Activated T-helper 17 cell treated with anti-CD3 and anti-CD28 coated beads, Interleukin-2, amount 50 U/mL, for 72 hours (primary cell): ENCODE measurements at regions not wholly inside any gene's neighbourhood (a gene's known extent, or its start where the extent isn't known, plus 50 kb on each side); places are given as distances from the start of the nearest gene placed in this dataset.
"Not testable (repeated sequence)": the region's sequence is repeated elsewhere in the genome, so short reads cannot be mapped to it uniquely, and the experiment has no call there.

Source experiments
- ATAC-seq: fragments of 150-1000 bp; cut with Tn5 transposase; replicated peaks from 2 replicates; pipeline ENCODE4 v1.10.0; 2021; ENCODE audit warnings: mild to moderate bottlenecking, moderate library complexity
- H3K27ac Mint-ChIP-seq: one replicate; pipeline ENCODE4 v1.8.0; 2022; ENCODE audit warnings: mixed read lengths
- H3K27me3 Mint-ChIP-seq: one replicate; pipeline ENCODE4 v1.8.0; 2022; ENCODE audit warnings: mixed read lengths
- H3K36me3 Mint-ChIP-seq: one replicate; pipeline ENCODE4 v1.8.0; 2022; ENCODE audit warnings: low read depth, mild to moderate bottlenecking, mixed read lengths
- H3K4me1 Mint-ChIP-seq: one replicate; pipeline ENCODE4 v1.8.0; 2022; ENCODE audit warnings: mixed read lengths
- H3K4me3 Mint-ChIP-seq: one replicate; pipeline ENCODE4 v1.8.0; 2022; ENCODE audit warnings: mild to moderate bottlenecking, mixed read lengths
- H3K9me3 Mint-ChIP-seq: one replicate; pipeline ENCODE4 v1.8.0; 2022; ENCODE audit warnings: mixed read lengths

- Mint-ChIP-seq H3K4me1 (no peaks in the 10 kb centered on the region), H3K36me3 (no peaks in the 10 kb centered on the region), H3K9me3 (no peaks in the 10 kb centered on the region), H3K27ac (no peak overlapping the region), H3K27me3 (peaks cover 15% of the 10 kb centered on the region), H3K4me3 (no peak overlapping the region)
- no peak for ATAC-seq
These were observed 63.3 kb upstream of the ARHGAP29 start for GRCh38 chr1:94300731-94301130.

GRCh38 chr1:94299627-94300553, 62.5 kb upstream of the ARHGAP29 start:
- Mint-ChIP-seq H3K4me1 (no peaks in the 10 kb centered on the region), H3K36me3 (no peaks in the 10 kb centered on the region), H3K9me3 (no peaks in the 10 kb centered on the region), H3K4me3 (no peak overlapping the region), H3K27ac (no peak overlapping the region), H3K27me3 (peaks cover 15% of the 10 kb centered on the region)
- no peak for ATAC-seq

DNA sequence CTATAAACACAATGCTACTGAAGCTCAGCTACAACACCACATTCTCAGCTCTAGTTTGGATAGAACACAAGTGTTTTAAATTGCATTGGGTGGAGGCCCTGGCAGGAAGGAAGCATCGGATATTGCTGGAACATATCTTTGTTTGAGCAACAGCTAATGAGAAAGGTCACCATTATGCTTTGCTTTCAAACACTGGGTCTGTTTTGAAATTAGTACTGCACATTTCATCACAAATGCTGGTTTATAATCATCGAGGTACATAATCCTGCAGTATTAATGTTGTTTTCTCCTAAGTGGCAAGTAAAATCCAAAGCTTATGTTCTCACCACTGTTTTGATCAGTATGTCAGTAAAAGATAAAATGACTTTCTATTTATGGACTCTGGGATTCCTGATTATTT, 61.5 kb upstream of the ARHGAP29 start:
- no peak overlapping the region for H3K27ac Mint-ChIP-seq

DNA sequence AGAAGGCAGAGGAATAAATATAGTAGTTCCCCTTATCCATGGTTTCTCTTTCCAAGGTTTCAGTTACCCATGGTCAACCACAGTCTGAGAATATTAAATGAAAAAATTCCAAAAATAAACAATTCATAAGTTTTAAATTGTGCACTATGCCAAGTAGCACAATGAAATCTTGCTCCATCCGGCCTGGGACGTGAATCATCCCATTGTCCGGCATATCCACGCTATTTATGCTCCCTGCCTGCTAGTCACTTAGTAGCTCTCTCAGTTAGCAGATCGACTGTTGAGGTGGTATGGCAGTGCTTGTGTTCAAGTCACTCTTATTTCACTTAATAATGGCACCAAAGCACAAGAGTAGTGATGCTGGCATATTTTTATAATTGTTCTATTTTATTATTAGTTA, 58.6 kb upstream of the ARHGAP29 start:
- Mint-ChIP-seq H3K27ac (no peak overlapping the region), H3K36me3 (no peaks in the 10 kb centered on the region), H3K9me3 (peaks cover 4% of the 10 kb centered on the region), H3K4me3 (no peak overlapping the region), H3K27me3 (peaks cover 17% of the 10 kb centered on the region), H3K4me1 (no peaks in the 10 kb centered on the region)
- ATAC-seq: no peak

More for the DNA sequence above, 61.5 kb upstream of the ARHGAP29 start:
- no peak for ATAC-seq
- Mint-ChIP-seq H3K9me3 (no peaks in the 10 kb centered on the region), H3K27me3 (peaks cover 11% of the 10 kb centered on the region), H3K4me3 (no peak overlapping the region), H3K36me3 (no peaks in the 10 kb centered on the region), H3K4me1 (no peaks in the 10 kb centered on the region)

DNA sequence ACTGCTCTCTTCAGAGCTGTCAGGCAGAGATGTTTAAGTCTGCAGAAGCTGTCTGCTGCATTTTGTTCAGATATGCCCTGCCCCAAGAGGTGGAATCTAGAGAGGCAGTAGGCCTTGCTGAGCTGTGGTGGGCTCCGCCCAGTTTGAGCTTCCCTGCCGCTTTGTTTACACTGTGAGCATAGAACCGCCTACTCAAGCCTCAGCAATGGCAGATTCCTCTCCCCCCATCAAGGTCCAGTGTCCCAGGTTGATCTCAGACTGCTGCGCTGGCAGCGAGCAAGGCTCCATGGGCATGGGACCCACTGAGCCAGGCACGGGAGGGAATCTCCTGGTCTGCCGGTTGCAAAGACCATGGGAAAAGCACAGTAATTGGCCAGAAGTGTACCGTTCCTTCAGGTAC, 55.6 kb upstream of the ARHGAP29 start:
- H3K4me1 Mint-ChIP-seq, H3K27ac Mint-ChIP-seq, H3K36me3 Mint-ChIP-seq, H3K9me3 Mint-ChIP-seq, H3K4me3 Mint-ChIP-seq, ATAC-seq: not testable (repeated sequence)
- H3K27me3 Mint-ChIP-seq: peaks cover 18% of the 10 kb centered on the region

- not testable (repeated sequence) for ATAC-seq, H3K4me1 Mint-ChIP-seq, H3K9me3 Mint-ChIP-seq, H3K36me3 Mint-ChIP-seq, H3K27ac Mint-ChIP-seq, H3K4me3 Mint-ChIP-seq
- H3K27me3 Mint-ChIP-seq: peaks cover 23% of the 10 kb centered on the region
These were observed 51.9 kb upstream of the ARHGAP29 start for GRCh38 chr1:94289244-94289643.
